ENCODE measurements at regions not wholly inside any gene's neighbourhood (a gene's known extent, or its start where the extent isn't known, plus 50 kb on each side); places are given as distances from the start of the nearest gene placed in this dataset.

GRCh38 chr1:30599721-30600120 is 123.7 kb downstream of the MATN1 start:
- H3K9me3 ChIP-seq (ENCODE audit: control insufficient read depth, insufficient read depth, low read length), result no peaks in the 10 kb centered on the region
- H3K36me3 ChIP-seq (ENCODE audit: control insufficient read depth, insufficient read depth, low read length), result no peaks in the 10 kb centered on the region
- no peak overlapping the region for H3K27ac ChIP-seq (ENCODE audit: low read length)
- H3K27me3 ChIP-seq (ENCODE audit: control insufficient read depth, insufficient read depth, low read length), result no peaks in the 10 kb centered on the region
- DNase-seq (ENCODE audit: low read depth, low spot score), result no peak
- no peak overlapping the region for H3K4me3 ChIP-seq (ENCODE audit: low read length)
- WGBS (ENCODE audit: insufficient coverage, insufficient read length), result no CpG with 5 or more reads among the region's 5 CpGs
- no peaks in the 10 kb centered on the region for H3K4me1 ChIP-seq (ENCODE audit: control insufficient read depth, insufficient read depth, low read length)

- Histone ChIP-seq H3K4me1 (ENCODE audit: control insufficient read depth, insufficient read depth, low read length) (no peaks in the 10 kb centered on the region), H3K27ac (ENCODE audit: low read length) (no peak overlapping the region), H3K27me3 (ENCODE audit: control insufficient read depth, insufficient read depth, low read length) (no peaks in the 10 kb centered on the region), H3K9me3 (ENCODE audit: control insufficient read depth, insufficient read depth, low read length) (no peaks in the 10 kb centered on the region), H3K4me3 (ENCODE audit: low read length) (no peak overlapping the region), H3K36me3 (ENCODE audit: control insufficient read depth, insufficient read depth, low read length) (no peaks in the 10 kb centered on the region)
- DNase-seq (ENCODE audit: low read depth, low spot score), result no peak
- WGBS (ENCODE audit: insufficient coverage, insufficient read length), result no CpG with 5 or more reads among the region's 4 CpGs
These were observed 124.7 kb downstream of the MATN1 start for GRCh38 chr1:30598571-30599114.

GRCh38 chr1:30597711-30598110 is 125.7 kb downstream of the MATN1 start:
- H3K9me3 ChIP-seq (ENCODE audit: control insufficient read depth, insufficient read depth, low read length), result no peaks in the 10 kb centered on the region
- WGBS (ENCODE audit: insufficient coverage, insufficient read length), result no CpG with 5 or more reads among the region's 6 CpGs
- H3K36me3 ChIP-seq (ENCODE audit: control insufficient read depth, insufficient read depth, low read length), result no peaks in the 10 kb centered on the region
- no peak for DNase-seq (ENCODE audit: low read depth, low spot score)
- no peaks in the 10 kb centered on the region for H3K4me1 ChIP-seq (ENCODE audit: control insufficient read depth, insufficient read depth, low read length)
- no peaks in the 10 kb centered on the region for H3K27me3 ChIP-seq (ENCODE audit: control insufficient read depth, insufficient read depth, low read length)
- no peak overlapping the region for H3K4me3 ChIP-seq (ENCODE audit: low read length)
- H3K27ac ChIP-seq (ENCODE audit: low read length), result no peak overlapping the region

- no peaks in the 10 kb centered on the region for H3K4me1 ChIP-seq (ENCODE audit: control insufficient read depth, insufficient read depth, low read length)
- no peak for DNase-seq (ENCODE audit: low read depth, low spot score)
- WGBS (ENCODE audit: insufficient coverage, insufficient read length), result no CpG with 5 or more reads among the region's 6 CpGs
- no peaks in the 10 kb centered on the region for H3K36me3 ChIP-seq (ENCODE audit: control insufficient read depth, insufficient read depth, low read length)
- H3K27me3 ChIP-seq (ENCODE audit: control insufficient read depth, insufficient read depth, low read length), result no peaks in the 10 kb centered on the region
- no peak overlapping the region for H3K4me3 ChIP-seq (ENCODE audit: low read length)
- no peak overlapping the region for H3K27ac ChIP-seq (ENCODE audit: low read length)
- H3K9me3 ChIP-seq (ENCODE audit: control insufficient read depth, insufficient read depth, low read length), result no peaks in the 10 kb centered on the region
These were observed 126.5 kb downstream of the MATN1 start for GRCh38 chr1:30596891-30597290.

- Histone ChIP-seq H3K4me1 (ENCODE audit: control insufficient read depth, insufficient read depth, low read length) (no peaks in the 10 kb centered on the region), H3K36me3 (ENCODE audit: control insufficient read depth, insufficient read depth, low read length) (no peaks in the 10 kb centered on the region), H3K4me3 (ENCODE audit: low read length) (no peak overlapping the region), H3K27me3 (ENCODE audit: control insufficient read depth, insufficient read depth, low read length) (no peaks in the 10 kb centered on the region), H3K9me3 (ENCODE audit: control insufficient read depth, insufficient read depth, low read length) (no peaks in the 10 kb centered on the region), H3K27ac (ENCODE audit: low read length) (no peak overlapping the region)
- no CpG with 5 or more reads among the region's 1 CpG for WGBS (ENCODE audit: insufficient coverage, insufficient read length)
- no peak for DNase-seq (ENCODE audit: low read depth, low spot score)
These were observed 126.9 kb downstream of the MATN1 start for GRCh38 chr1:30596470-30596869.

- no peaks in the 10 kb centered on the region for H3K27me3 ChIP-seq (ENCODE audit: control insufficient read depth, insufficient read depth, low read length)
- H3K36me3 ChIP-seq (ENCODE audit: control insufficient read depth, insufficient read depth, low read length), result no peaks in the 10 kb centered on the region
- no peak overlapping the region for H3K4me3 ChIP-seq (ENCODE audit: low read length)
- no peak for DNase-seq (ENCODE audit: low read depth, low spot score)
- WGBS (ENCODE audit: insufficient coverage, insufficient read length), result no CpG with 5 or more reads among the region's 5 CpGs
- H3K27ac ChIP-seq (ENCODE audit: low read length), result no peak overlapping the region
- H3K4me1 ChIP-seq (ENCODE audit: control insufficient read depth, insufficient read depth, low read length), result peaks cover 1% of the 10 kb centered on the region; the same call in 1 of the 2 replicates
- no peaks in the 10 kb centered on the region for H3K9me3 ChIP-seq (ENCODE audit: control insufficient read depth, insufficient read depth, low read length)
These were observed 134.3 kb downstream of the MATN1 start for GRCh38 chr1:30589083-30589482.

- no peaks in the 10 kb centered on the region for H3K9me3 ChIP-seq (ENCODE audit: control insufficient read depth, insufficient read depth, low read length)
- no peaks in the 10 kb centered on the region for H3K27me3 ChIP-seq (ENCODE audit: control insufficient read depth, insufficient read depth, low read length)
- no peak overlapping the region for H3K27ac ChIP-seq (ENCODE audit: low read length)
- H3K36me3 ChIP-seq (ENCODE audit: control insufficient read depth, insufficient read depth, low read length), result no peaks in the 10 kb centered on the region
- no CpG with 5 or more reads among the region's 10 CpGs for WGBS (ENCODE audit: insufficient coverage, insufficient read length)
- H3K4me1 ChIP-seq (ENCODE audit: control insufficient read depth, insufficient read depth, low read length), result peaks cover 1% of the 10 kb centered on the region; the same call in 1 of the 2 replicates
- no peak overlapping the region for H3K4me3 ChIP-seq (ENCODE audit: low read length)
- DNase-seq (ENCODE audit: low read depth, low spot score), result no peak
These were observed 134.9 kb downstream of the MATN1 start for GRCh38 chr1:30588311-30589073.

GRCh38 chr1:30586671-30587070 is 136.7 kb downstream of the MATN1 start:
- Histone ChIP-seq H3K4me1 (ENCODE audit: control insufficient read depth, insufficient read depth, low read length) (peaks cover 1% of the 10 kb centered on the region; the same call in 1 of the 2 replicates), H3K36me3 (ENCODE audit: control insufficient read depth, insufficient read depth, low read length) (no peaks in the 10 kb centered on the region), H3K4me3 (ENCODE audit: low read length) (no peak overlapping the region), H3K27ac (ENCODE audit: low read length) (no peak overlapping the region), H3K27me3 (ENCODE audit: control insufficient read depth, insufficient read depth, low read length) (no peaks in the 10 kb centered on the region), H3K9me3 (ENCODE audit: control insufficient read depth, insufficient read depth, low read length) (no peaks in the 10 kb centered on the region)
- no peak for DNase-seq (ENCODE audit: low read depth, low spot score)
- no CpG with 5 or more reads among the region's 7 CpGs for WGBS (ENCODE audit: insufficient coverage, insufficient read length)

- H3K9me3 ChIP-seq (ENCODE audit: control insufficient read depth, insufficient read depth, low read length), result no peaks in the 10 kb centered on the region
- H3K27ac ChIP-seq (ENCODE audit: low read length), result no peak overlapping the region
- no peaks in the 10 kb centered on the region for H3K36me3 ChIP-seq (ENCODE audit: control insufficient read depth, insufficient read depth, low read length)
- no peaks in the 10 kb centered on the region for H3K27me3 ChIP-seq (ENCODE audit: control insufficient read depth, insufficient read depth, low read length)
- H3K4me3 ChIP-seq (ENCODE audit: low read length), result no peak overlapping the region
- no peak for DNase-seq (ENCODE audit: low read depth, low spot score)
- H3K4me1 ChIP-seq (ENCODE audit: control insufficient read depth, insufficient read depth, low read length), result no peaks in the 10 kb centered on the region
These were observed 143.8 kb downstream of the MATN1 start for GRCh38 chr1:30579580-30579979.

GRCh38 chr1:30575066-30575465 is 148.3 kb downstream of the MATN1 start:
- WGBS (ENCODE audit: insufficient coverage, insufficient read length), result no CpG with 5 or more reads among the region's 5 CpGs
- no peak for DNase-seq (ENCODE audit: low read depth, low spot score)
- H3K27me3 ChIP-seq (ENCODE audit: control insufficient read depth, insufficient read depth, low read length), result no peaks in the 10 kb centered on the region
- no peaks in the 10 kb centered on the region for H3K9me3 ChIP-seq (ENCODE audit: control insufficient read depth, insufficient read depth, low read length)
- no peak overlapping the region for H3K4me3 ChIP-seq (ENCODE audit: low read length)
- no peaks in the 10 kb centered on the region for H3K36me3 ChIP-seq (ENCODE audit: control insufficient read depth, insufficient read depth, low read length)
- H3K4me1 ChIP-seq (ENCODE audit: control insufficient read depth, insufficient read depth, low read length), result no peaks in the 10 kb centered on the region
- H3K27ac ChIP-seq (ENCODE audit: low read length), result no peak overlapping the region

GRCh38 chr1:30572192-30572591 is 151.2 kb downstream of the MATN1 start:
- H3K4me3 ChIP-seq (ENCODE audit: low read length), result no peak overlapping the region
- H3K27ac ChIP-seq (ENCODE audit: low read length), result no peak overlapping the region
- H3K9me3 ChIP-seq (ENCODE audit: control insufficient read depth, insufficient read depth, low read length), result no peaks in the 10 kb centered on the region
- no peaks in the 10 kb centered on the region for H3K4me1 ChIP-seq (ENCODE audit: control insufficient read depth, insufficient read depth, low read length)
- no peaks in the 10 kb centered on the region for H3K36me3 ChIP-seq (ENCODE audit: control insufficient read depth, insufficient read depth, low read length)
- no peak for DNase-seq (ENCODE audit: low read depth, low spot score)
- H3K27me3 ChIP-seq (ENCODE audit: control insufficient read depth, insufficient read depth, low read length), result no peaks in the 10 kb centered on the region
